Testis (tissue), 2 donors: ENCODE measurements at regions not wholly inside any gene's neighbourhood (a gene's known extent, or its start where the extent isn't known, plus 50 kb on each side); places are given as distances from the start of the nearest gene placed in this dataset.

ENCODE experiments used
- CTCF ChIP-seq, 3 experiments: fragments of 450-650 bp in 2 of 3; fragments of 200-600 bp in 1 of 3; sonication (generic) in 1 of 3; IDR thresholded peaks; one replicate each; pipeline ENCODE4 v1.5.1; 2016 to 2019; ENCODE audit warnings: antibody characterized with exemption in 3 of 3, mild to moderate bottlenecking in 2 of 3, moderate library complexity in 1 of 3
- POLR2A ChIP-seq: fragments of 450-650 bp; IDR thresholded peaks from one replicate; pipeline ENCODE4 v1.6.1; 2017; ENCODE audit warnings: antibody characterized with exemption, mild to moderate bottlenecking, moderate library complexity

GRCh38 chr16:51327001-51327400 lies 175.9 kb upstream of the SALL1 start:
- TF ChIP-seq CTCF (IDR thresholded peaks at IDR 0.05) (no peak), POLR2A (no peak)
